Neural progenitor cell (in vitro differentiated cells): ENCODE measurements at regions not wholly inside any gene's neighbourhood (a gene's known extent, or its start where the extent isn't known, plus 50 kb on each side); places are given as distances from the start of the nearest gene placed in this dataset. TPM values are rescaled to one million over a fixed set of nuclear protein-coding genes. Genes with fewer than 3 reads are reported as not detected.
"Not testable (repeated sequence)": the region's sequence is repeated elsewhere in the genome, so short reads cannot be mapped to it uniquely, and the experiment has no call there.

Experiments used
- DNase-seq: peaks from one replicate; pipeline ENCODE4 v3.0.0-alpha.2; 2016; ENCODE audit warnings: low spot score
- H2AFZ ChIP-seq: fragments of 200-600 bp; sonication (generic); replicated peaks from 2 replicates; pipeline ENCODE4 v1.6.1; 2016; ENCODE audit warnings: antibody characterized with exemption
- H3F3A ChIP-seq: fragments of 200-600 bp; sonication (generic); 2 replicates; pipeline ENCODE4 v1.6.1; 2016; ENCODE audit warnings: antibody characterized with exemption, low read depth
- H3K27ac ChIP-seq: fragments of 200-600 bp; sonication (generic); 2 replicates; pipeline ENCODE4 v1.5.1; 2016; ENCODE audit warnings: mild to moderate bottlenecking
- H3K27me3 ChIP-seq: fragments of 200-600 bp; sonication (generic); 2 replicates; pipeline ENCODE4 v1.6.1; 2016; ENCODE audit warnings: mild to moderate bottlenecking, moderate library complexity
- H3K36me3 ChIP-seq: fragments of 200-600 bp; sonication (generic); 2 replicates; pipeline ENCODE4 v1.5.1; 2016
- H3K4me1 ChIP-seq: fragments of 200-600 bp; sonication (generic); 2 replicates; pipeline ENCODE4 v1.6.1; 2016; ENCODE audit warnings: mixed run types
- H3K4me2 ChIP-seq: fragments of 200-600 bp; sonication (generic); 2 replicates; pipeline ENCODE4 v1.6.1; 2016
- H3K4me3 ChIP-seq: fragments of 200-600 bp; sonication (generic); 2 replicates; pipeline ENCODE4 v1.5.1; 2016
- H3K79me2 ChIP-seq: fragments of 200-600 bp; sonication (generic); 2 replicates; pipeline ENCODE4 v1.6.1; 2016; ENCODE audit warnings: low read depth
- H3K9ac ChIP-seq: fragments of 200-600 bp; sonication (generic); 2 replicates; pipeline ENCODE4 v1.6.1; 2016
- H3K9me3 ChIP-seq: fragments of 200-600 bp; sonication (generic); 2 replicates; pipeline ENCODE4 v1.5.1; 2016; ENCODE audit warnings: low read depth
- H4K20me1 ChIP-seq: fragments of 200-600 bp; sonication (generic); 2 replicates; pipeline ENCODE4 v1.6.1; 2016; ENCODE audit warnings: low read depth
- H3K27ac Mint-ChIP-seq: 3 replicates; pipeline ENCODE4 v1.8.0; 2021; ENCODE audit warnings: mixed read lengths
- H3K27me3 Mint-ChIP-seq: 2 replicates; pipeline ENCODE4 v1.8.0; 2022; ENCODE audit warnings: low read depth, mild to moderate bottlenecking, inconsistent platforms, moderate library complexity, mixed read lengths; ENCODE audit not compliant: insufficient read depth
- H3K36me3 Mint-ChIP-seq: 3 replicates; pipeline ENCODE4 v1.8.0; 2021; ENCODE audit warnings: mixed read lengths
- H3K4me1 Mint-ChIP-seq: 3 replicates; pipeline ENCODE4 v1.8.0; 2021; ENCODE audit warnings: mixed read lengths
- H3K4me3 Mint-ChIP-seq: 3 replicates; pipeline ENCODE4 v1.8.0; 2021; ENCODE audit warnings: mild to moderate bottlenecking, moderate library complexity, mixed read lengths
- H3K9me3 Mint-ChIP-seq: 3 replicates; pipeline ENCODE4 v1.8.0; 2020; ENCODE audit warnings: mixed read lengths
- EZH2phosphoT487 ChIP-seq: fragments of 200-600 bp; sonication (generic); IDR thresholded peaks from 2 replicates; pipeline ENCODE4 v1.6.1; 2017; ENCODE audit warnings: antibody characterized with exemption
- small RNA-seq: library from RNA; depleted of rRNA; stranded (forward); fragments of <200 nt; gene quantifications from one replicate; pipeline ENCODE3, GENCODE V24; 2015

- Histone ChIP-seq H2AFZ (no peak overlapping the region), H3K36me3 (no peaks in the 10 kb centered on the region), H3K9ac (no peak overlapping the region), H3F3A (no peaks in the 10 kb centered on the region), H3K27me3 (no peaks in the 10 kb centered on the region), H3K4me2 (no peak overlapping the region), H3K27ac (no peak overlapping the region), H3K79me2 (no peaks in the 10 kb centered on the region), H3K4me3 (no peak overlapping the region), H3K9me3 (no peaks in the 10 kb centered on the region), H4K20me1 (no peaks in the 10 kb centered on the region), H3K4me1 (no peaks in the 10 kb centered on the region)
- no peaks in the 10 kb centered on the region for H3K4me1 Mint-ChIP-seq
- no peak for TF ChIP-seq EZH2phosphoT487
- H3K9me3 Mint-ChIP-seq: no peaks in the 10 kb centered on the region
- no peak overlapping the region for H3K27ac Mint-ChIP-seq
- no peaks in the 10 kb centered on the region for H3K36me3 Mint-ChIP-seq
- no peak for DNase-seq
- no peaks in the 10 kb centered on the region for H3K27me3 Mint-ChIP-seq
- no peak overlapping the region for H3K4me3 Mint-ChIP-seq
Measured at GRCh38 chrX:87167841-87168240, 349.8 kb upstream of the KLHL4 start.

- H4K20me1 ChIP-seq, DNase-seq, H3K27me3 Mint-ChIP-seq, H3F3A ChIP-seq, H3K27ac Mint-ChIP-seq, H3K4me1 Mint-ChIP-seq, H3K9ac ChIP-seq, H2AFZ ChIP-seq, H3K36me3 Mint-ChIP-seq, H3K9me3 Mint-ChIP-seq, H3K27ac ChIP-seq, H3K4me2 ChIP-seq, H3K9me3 ChIP-seq, H3K27me3 ChIP-seq, H3K36me3 ChIP-seq, H3K79me2 ChIP-seq, H3K4me1 ChIP-seq, H3K4me3 ChIP-seq, H3K4me3 Mint-ChIP-seq: not testable (repeated sequence)
Measured at GRCh38 chrX:87178009-87178408, 339.6 kb upstream of the KLHL4 start.

Small RNA genes lying in the stretch of these regions (small RNA-seq; reads per million reads assigned to genes)
- gene RF00279: 0.14 reads per million
- gene Z82210.1: not detected
